CD8-positive, alpha-beta memory T cell (primary cell): ENCODE measurements at regions not wholly inside any gene's neighbourhood (a gene's known extent, or its start where the extent isn't known, plus 50 kb on each side); places are given as distances from the start of the nearest gene placed in this dataset.

Experiments used
- CTCF ChIA-PET: fragments of 350-600 bp; sonication (Branson Sonifier 250); formaldehyde crosslinking; loops from one replicate; lab custom pipeline; 2021; ENCODE audit warnings: antibody characterized with exemption; lab: Charles Lee
- POLR2A ChIA-PET: fragments of 350-600 bp; sonication (Branson Sonifier 250); formaldehyde crosslinking; loops from one replicate; lab custom pipeline; 2021; ENCODE audit warnings: antibody characterized with exemption; lab: Charles Lee
- DNase-seq, 5 donors: peaks; one replicate each; pipeline versions ENCODE4 v3.0.0 to v3.0.0-alpha.2; 2020 to 2022; ENCODE audit warnings: mixed read lengths in 1 of 5
- H3K27ac ChIP-seq: one replicate; pipeline ENCODE4 v1.7.0; 2013; ENCODE audit warnings: low read depth, mild to moderate bottlenecking, low read length, moderate library complexity
- H3K27me3 ChIP-seq: 2 replicates; pipeline ENCODE4 v1.7.0; 2013; ENCODE audit warnings: low read length, mild to moderate bottlenecking; ENCODE audit not compliant: insufficient read depth, poor library complexity, severe bottlenecking
- H3K36me3 ChIP-seq: 2 replicates; pipeline ENCODE4 v1.7.0; 2013; ENCODE audit warnings: mild to moderate bottlenecking, low read length, moderate library complexity; ENCODE audit not compliant: insufficient read depth
- H3K4me1 ChIP-seq: 2 replicates; pipeline ENCODE4 v1.7.0; 2013; ENCODE audit warnings: mild to moderate bottlenecking, low read length, moderate library complexity; ENCODE audit not compliant: insufficient read depth
- H3K4me3 ChIP-seq: 2 replicates; pipeline ENCODE4 v1.7.0; 2013; ENCODE audit warnings: mild to moderate bottlenecking, low read length
- H3K9me3 ChIP-seq: 2 replicates; pipeline ENCODE4 v1.7.0; 2013; ENCODE audit warnings: mild to moderate bottlenecking, low read length
- H3K27ac Mint-ChIP-seq, 8 donors: one replicate each; pipeline ENCODE4 v1.8.0; 2020 to 2021; ENCODE audit warnings: mixed read lengths in 8 of 8, mild to moderate bottlenecking in 6 of 8, inconsistent platforms in 3 of 8, moderate library complexity in 3 of 8
- H3K27me3 Mint-ChIP-seq, 2 donors: one replicate each; pipeline ENCODE4 v1.8.0; 2020 to 2021; ENCODE audit warnings: mixed read lengths in 2 of 2, mild to moderate bottlenecking in 1 of 2, moderate library complexity in 1 of 2
- H3K36me3 Mint-ChIP-seq, 3 donors: one replicate each; pipeline ENCODE4 v1.8.0; 2020 to 2021; ENCODE audit warnings: mixed read lengths in 3 of 3, inconsistent platforms in 1 of 3, mild to moderate bottlenecking in 1 of 3
- H3K4me1 Mint-ChIP-seq, 3 donors: one replicate each; pipeline ENCODE4 v1.8.0; 2020 to 2021; ENCODE audit warnings: mixed read lengths in 3 of 3, inconsistent platforms in 1 of 3, mild to moderate bottlenecking in 1 of 3
- H3K4me3 Mint-ChIP-seq, 7 donors: one replicate each; pipeline ENCODE4 v1.8.0; 2020 to 2021; ENCODE audit warnings: mixed read lengths in 7 of 7, mild to moderate bottlenecking in 6 of 7, moderate library complexity in 4 of 7, inconsistent platforms in 2 of 7
- H3K9me3 Mint-ChIP-seq, 5 donors: one replicate each; pipeline ENCODE4 v1.8.0; 2020 to 2022; ENCODE audit warnings: mixed read lengths in 5 of 5, mild to moderate bottlenecking in 3 of 5, moderate library complexity in 2 of 5, inconsistent platforms in 1 of 5

- H3K4me1 ChIP-seq = no peaks in the 10 kb centered on the region
- no peaks in the 10 kb centered on the region for H3K9me3 ChIP-seq
- Mint-ChIP-seq H3K36me3 (no peaks in the 10 kb centered on the region), H3K4me1 (peaks cover 2 to 6% (median 5%) of the 10 kb centered on the region in 3 donors), H3K9me3 (no peaks in the 10 kb centered on the region), H3K27ac (no peak overlapping the region), H3K27me3 (peaks cover 3 to 33% of the 10 kb centered on the region in 2 donors), H3K4me3 (no peak overlapping the region)
- ChIA-PET CTCF (no interaction called here), POLR2A (no interaction called here)
- no peaks in the 10 kb centered on the region for H3K27me3 ChIP-seq
- no peak overlapping the region for H3K4me3 ChIP-seq
- no peaks in the 10 kb centered on the region for H3K36me3 ChIP-seq
- DNase-seq = no peak
- H3K27ac ChIP-seq = no peak overlapping the region
These were observed 70.9 kb upstream of the ARHGEF7 start for GRCh38 chr13:111044087-111044830.

GRCh38 chr13:111043575-111043982 is 71.5 kb upstream of the ARHGEF7 start:
- Histone ChIP-seq H3K9me3 (no peaks in the 10 kb centered on the region), H3K36me3 (no peaks in the 10 kb centered on the region), H3K27me3 (no peaks in the 10 kb centered on the region), H3K4me3 (no peak overlapping the region), H3K4me1 (no peaks in the 10 kb centered on the region), H3K27ac (no peak overlapping the region)
- peaks cover 2 to 6% (median 5%) of the 10 kb centered on the region in 3 donors for H3K4me1 Mint-ChIP-seq
- peaks cover 4 to 34% of the 10 kb centered on the region in 2 donors for H3K27me3 Mint-ChIP-seq
- ChIA-PET POLR2A (no interaction called here), CTCF (no interaction called here)
- DNase-seq = no peak
- H3K27ac Mint-ChIP-seq = no peak overlapping the region
- no peaks in the 10 kb centered on the region for H3K36me3 Mint-ChIP-seq
- H3K9me3 Mint-ChIP-seq = no peaks in the 10 kb centered on the region
- no peak overlapping the region for H3K4me3 Mint-ChIP-seq

GRCh38 chr13:111042661-111043226 is 72.4 kb upstream of the ARHGEF7 start:
- H3K4me3 Mint-ChIP-seq = no peak overlapping the region
- H3K27ac ChIP-seq = no peak overlapping the region
- H3K4me1 Mint-ChIP-seq = peaks cover 2 to 6% (median 5%) of the 10 kb centered on the region in 3 donors
- H3K9me3 ChIP-seq = no peaks in the 10 kb centered on the region
- no peaks in the 10 kb centered on the region for H3K27me3 ChIP-seq
- no peaks in the 10 kb centered on the region for H3K36me3 ChIP-seq
- H3K9me3 Mint-ChIP-seq = no peaks in the 10 kb centered on the region
- no peak overlapping the region for H3K4me3 ChIP-seq
- H3K27ac Mint-ChIP-seq = no peak overlapping the region
- no peaks in the 10 kb centered on the region for H3K4me1 ChIP-seq
- CTCF ChIA-PET = no interaction called here
- POLR2A ChIA-PET = no interaction called here
- H3K27me3 Mint-ChIP-seq = peaks cover 4 to 28% of the 10 kb centered on the region in 2 donors
- no peak for DNase-seq
- H3K36me3 Mint-ChIP-seq = no peaks in the 10 kb centered on the region

GRCh38 chr13:111040830-111041229 is 74.3 kb upstream of the ARHGEF7 start:
- no peak for DNase-seq

GRCh38 chr13:111039735-111040134 is 75.4 kb upstream of the ARHGEF7 start:
- no peaks in the 10 kb centered on the region for H3K9me3 ChIP-seq
- no peak overlapping the region for H3K27ac ChIP-seq
- H3K27ac Mint-ChIP-seq = no peak overlapping the region
- no peak overlapping the region for H3K4me3 Mint-ChIP-seq
- H3K4me1 Mint-ChIP-seq = no peaks in the 10 kb centered on the region
- no peak for DNase-seq
- no peak overlapping the region for H3K4me3 ChIP-seq
- H3K36me3 ChIP-seq = no peaks in the 10 kb centered on the region
- H3K36me3 Mint-ChIP-seq = no peaks in the 10 kb centered on the region
- POLR2A ChIA-PET = no interaction called here
- H3K4me1 ChIP-seq = no peaks in the 10 kb centered on the region
- peaks cover 9 to 22% of the 10 kb centered on the region in 2 donors for H3K27me3 Mint-ChIP-seq
- no peaks in the 10 kb centered on the region for H3K27me3 ChIP-seq
- H3K9me3 Mint-ChIP-seq = no peaks in the 10 kb centered on the region
- CTCF ChIA-PET = no interaction called here

More at GRCh38 chr13:111040830-111041229, 74.3 kb upstream of the ARHGEF7 start:
- POLR2A ChIA-PET = no interaction called here
- H3K4me1 ChIP-seq = no peaks in the 10 kb centered on the region
- Mint-ChIP-seq H3K4me3 (no peak overlapping the region), H3K4me1 (no peaks in the 10 kb centered on the region), H3K27me3 (peaks cover 9 to 22% of the 10 kb centered on the region in 2 donors), H3K9me3 (no peaks in the 10 kb centered on the region), H3K27ac (peak overlapping the region in 1 of 8 donors; percentile 11), H3K36me3 (no peaks in the 10 kb centered on the region)
- H3K4me3 ChIP-seq = no peak overlapping the region
- no peak overlapping the region for H3K27ac ChIP-seq
- no peaks in the 10 kb centered on the region for H3K36me3 ChIP-seq
- CTCF ChIA-PET = no interaction called here
- no peaks in the 10 kb centered on the region for H3K9me3 ChIP-seq
- no peaks in the 10 kb centered on the region for H3K27me3 ChIP-seq

- Mint-ChIP-seq H3K27ac (no peak overlapping the region), H3K36me3 (no peaks in the 10 kb centered on the region), H3K27me3 (peaks cover 9 to 22% of the 10 kb centered on the region in 2 donors), H3K4me1 (no peaks in the 10 kb centered on the region), H3K9me3 (no peaks in the 10 kb centered on the region), H3K4me3 (no peak overlapping the region)
- Histone ChIP-seq H3K9me3 (no peaks in the 10 kb centered on the region), H3K27me3 (no peaks in the 10 kb centered on the region), H3K4me3 (no peak overlapping the region), H3K27ac (no peak overlapping the region), H3K36me3 (no peaks in the 10 kb centered on the region), H3K4me1 (no peaks in the 10 kb centered on the region)
- CTCF ChIA-PET = no interaction called here
- DNase-seq = no peak
- POLR2A ChIA-PET = no interaction called here
These were observed 76.2 kb upstream of the ARHGEF7 start for GRCh38 chr13:111038887-111039286.

- H3K9me3 Mint-ChIP-seq = no peaks in the 10 kb centered on the region
- no peak overlapping the region for H3K4me3 Mint-ChIP-seq
- H3K27me3 Mint-ChIP-seq = peaks cover 12 to 27% of the 10 kb centered on the region in 2 donors
- DNase-seq = no peak
- Histone ChIP-seq H3K4me1 (no peaks in the 10 kb centered on the region), H3K36me3 (no peaks in the 10 kb centered on the region), H3K27ac (no peak overlapping the region), H3K9me3 (no peaks in the 10 kb centered on the region), H3K4me3 (no peak overlapping the region), H3K27me3 (no peaks in the 10 kb centered on the region)
- no peak overlapping the region for H3K27ac Mint-ChIP-seq
- ChIA-PET POLR2A (no interaction called here), CTCF (no interaction called here)
- H3K4me1 Mint-ChIP-seq = no peaks in the 10 kb centered on the region
- H3K36me3 Mint-ChIP-seq = no peaks in the 10 kb centered on the region
These were observed 77.2 kb upstream of the ARHGEF7 start for GRCh38 chr13:111037927-111038326.

GRCh38 chr13:111036665-111037064 is 78.4 kb upstream of the ARHGEF7 start:
- ChIA-PET CTCF (no interaction called here), POLR2A (no interaction called here)
- Histone ChIP-seq H3K27me3 (no peaks in the 10 kb centered on the region), H3K4me3 (no peak overlapping the region), H3K27ac (no peak overlapping the region), H3K36me3 (no peaks in the 10 kb centered on the region), H3K9me3 (no peaks in the 10 kb centered on the region), H3K4me1 (no peaks in the 10 kb centered on the region)
- no peaks in the 10 kb centered on the region for H3K4me1 Mint-ChIP-seq
- H3K4me3 Mint-ChIP-seq = no peak overlapping the region
- H3K27me3 Mint-ChIP-seq = peaks cover 17 to 26% of the 10 kb centered on the region in 2 donors
- no peak overlapping the region for H3K27ac Mint-ChIP-seq
- no peaks in the 10 kb centered on the region for H3K36me3 Mint-ChIP-seq
- DNase-seq = no peak
- no peaks in the 10 kb centered on the region for H3K9me3 Mint-ChIP-seq
